OCI-LY7 (cell line): ENCODE measurements at regions not wholly inside any gene's neighbourhood (a gene's known extent, or its start where the extent isn't known, plus 50 kb on each side); places are given as distances from the start of the nearest gene placed in this dataset.

Experiments
- CTCF ChIP-seq: fragments of 200-600 bp; sonication (generic); conservative IDR thresholded peaks from 2 replicates; pipeline ENCODE4 v1.5.1; 2014; ENCODE audit warnings: mild to moderate bottlenecking, antibody characterized with exemption, low read length, moderate library complexity, mixed read lengths
- EZH2phosphoT487 ChIP-seq: fragments of 200-600 bp; sonication (generic); IDR thresholded peaks from 2 replicates; pipeline ENCODE4 v1.6.1; 2018; ENCODE audit warnings: low read depth, borderline replicate concordance, mild to moderate bottlenecking, mixed run types, antibody characterized with exemption, low read length, moderate library complexity, mixed read lengths

GRCh38 chr6:115847671-115848070 lies 213.0 kb downstream of the FRK start:
- TF ChIP-seq CTCF (no peak), EZH2phosphoT487 (no peak)
